ENCODE measurements at regions not wholly inside any gene's neighbourhood (a gene's known extent, or its start where the extent isn't known, plus 50 kb on each side); places are given as distances from the start of the nearest gene placed in this dataset.

GRCh38 chr6:14344486-14344885 lies 226.9 kb downstream of the CD83 start:
- TF ChIP-seq POLR2A (IDR thresholded peaks at IDR 0.05; ENCODE audit: borderline replicate concordance, extremely low read depth, insufficient read depth, insufficient read length) (no peak), ZNF274 (IDR thresholded peaks at IDR 0.05; ENCODE audit: low read depth, low read length) (no peak), EZH2 (IDR thresholded peaks at IDR 0.05) (no peak), CTCF (IDR thresholded peaks at IDR 0.05 in 2 of 3, conservative IDR thresholded peaks at IDR 0.05 in 1 of 3; ENCODE audit: borderline replicate concordance in 1 of 3, insufficient read depth in 1 of 3, low read depth in 2 of 3, low read length in 2 of 3) (no peak), CEBPB (IDR thresholded peaks at IDR 0.05; ENCODE audit: low read depth) (no peak), JUND (IDR thresholded peaks at IDR 0.05) (no peak), SP1 (IDR thresholded peaks at IDR 0.05; ENCODE audit: low read depth) (no peak), YY1 (IDR thresholded peaks at IDR 0.05; ENCODE audit: extremely low read depth, insufficient replicate concordance, low read depth, low read length) (no peak), SIN3A (IDR thresholded peaks at IDR 0.05; ENCODE audit: low read depth) (no peak), TCF7L2 (IDR thresholded peaks at IDR 0.05; ENCODE audit: borderline replicate concordance, extremely low read depth, insufficient read depth, insufficient read length) (no peak), MAX (IDR thresholded peaks at IDR 0.05) (no peak), ZFX (IDR thresholded peaks at IDR 0.05) (no peak), ATF3 (IDR thresholded peaks at IDR 0.05) (no peak), EGR1 (IDR thresholded peaks at IDR 0.05; ENCODE audit: low read depth) (no peak)

Measured in HCT116 (cell line).